Lower leg skin (tissue), 3 donors: ENCODE measurements at regions not wholly inside any gene's neighbourhood (a gene's known extent, or its start where the extent isn't known, plus 50 kb on each side); places are given as distances from the start of the nearest gene placed in this dataset.

ENCODE experiments used
- POLR2A ChIP-seq, 2 donors: fragments of 450-650 bp; IDR thresholded peaks; one replicate each; pipeline ENCODE4 v1.6.1; 2016 to 2017; ENCODE audit warnings: antibody characterized with exemption in 2 of 2, mild to moderate bottlenecking in 1 of 2, moderate library complexity in 1 of 2
- TF ChIP-seq, protein P1 (sequence below), 3 donors: fragments of 450-650 bp; IDR thresholded peaks; one replicate each; pipeline ENCODE4 v1.5.1; 2016; ENCODE audit warnings: antibody characterized with exemption in 3 of 3, mild to moderate bottlenecking in 3 of 3, moderate library complexity in 2 of 3

DNA sequence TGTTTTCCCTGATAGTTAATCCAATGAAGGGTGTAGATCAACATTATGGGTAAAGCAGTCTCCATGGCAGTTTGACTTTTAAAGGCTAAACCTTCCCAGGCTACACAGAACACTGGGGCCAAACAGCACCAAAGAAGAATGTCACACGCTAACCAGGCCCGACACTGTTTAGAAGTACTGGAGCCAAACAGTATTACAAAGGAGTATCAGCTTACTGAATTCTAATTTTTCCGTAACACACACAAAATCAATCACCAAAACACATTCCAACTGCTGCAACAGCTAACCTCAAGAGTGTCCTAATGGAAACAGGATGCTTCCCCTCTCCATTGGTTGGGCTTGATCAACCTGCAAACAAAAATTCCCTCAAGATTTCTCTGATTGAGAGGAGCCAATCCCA, 783.5 kb downstream of the PCDH18 start:
- no peak for TF ChIP-seq POLR2A (IDR thresholded peaks at IDR 0.05)
- TF ChIP-seq, protein P1, sequence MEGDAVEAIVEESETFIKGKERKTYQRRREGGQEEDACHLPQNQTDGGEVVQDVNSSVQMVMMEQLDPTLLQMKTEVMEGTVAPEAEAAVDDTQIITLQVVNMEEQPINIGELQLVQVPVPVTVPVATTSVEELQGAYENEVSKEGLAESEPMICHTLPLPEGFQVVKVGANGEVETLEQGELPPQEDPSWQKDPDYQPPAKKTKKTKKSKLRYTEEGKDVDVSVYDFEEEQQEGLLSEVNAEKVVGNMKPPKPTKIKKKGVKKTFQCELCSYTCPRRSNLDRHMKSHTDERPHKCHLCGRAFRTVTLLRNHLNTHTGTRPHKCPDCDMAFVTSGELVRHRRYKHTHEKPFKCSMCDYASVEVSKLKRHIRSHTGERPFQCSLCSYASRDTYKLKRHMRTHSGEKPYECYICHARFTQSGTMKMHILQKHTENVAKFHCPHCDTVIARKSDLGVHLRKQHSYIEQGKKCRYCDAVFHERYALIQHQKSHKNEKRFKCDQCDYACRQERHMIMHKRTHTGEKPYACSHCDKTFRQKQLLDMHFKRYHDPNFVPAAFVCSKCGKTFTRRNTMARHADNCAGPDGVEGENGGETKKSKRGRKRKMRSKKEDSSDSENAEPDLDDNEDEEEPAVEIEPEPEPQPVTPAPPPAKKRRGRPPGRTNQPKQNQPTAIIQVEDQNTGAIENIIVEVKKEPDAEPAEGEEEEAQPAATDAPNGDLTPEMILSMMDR (IDR thresholded peaks at IDR 0.05): no peak
